Neural progenitor cell (in vitro differentiated cells): ENCODE measurements at regions not wholly inside any gene's neighbourhood (a gene's known extent, or its start where the extent isn't known, plus 50 kb on each side); places are given as distances from the start of the nearest gene placed in this dataset.

Experiments
- EZH2 ChIP-seq: fragments of 200-600 bp; sonication (generic); IDR thresholded peaks from 2 replicates; pipeline ENCODE4 v1.6.1; 2017; ENCODE audit warnings: antibody characterized with exemption, mild to moderate bottlenecking, moderate library complexity
- TF ChIP-seq, protein P1 (sequence below): fragments of 200-600 bp; sonication (generic); IDR thresholded peaks from 2 replicates; pipeline ENCODE4 v1.5.1; 2017; ENCODE audit warnings: antibody characterized with exemption, mild to moderate bottlenecking

DNA sequence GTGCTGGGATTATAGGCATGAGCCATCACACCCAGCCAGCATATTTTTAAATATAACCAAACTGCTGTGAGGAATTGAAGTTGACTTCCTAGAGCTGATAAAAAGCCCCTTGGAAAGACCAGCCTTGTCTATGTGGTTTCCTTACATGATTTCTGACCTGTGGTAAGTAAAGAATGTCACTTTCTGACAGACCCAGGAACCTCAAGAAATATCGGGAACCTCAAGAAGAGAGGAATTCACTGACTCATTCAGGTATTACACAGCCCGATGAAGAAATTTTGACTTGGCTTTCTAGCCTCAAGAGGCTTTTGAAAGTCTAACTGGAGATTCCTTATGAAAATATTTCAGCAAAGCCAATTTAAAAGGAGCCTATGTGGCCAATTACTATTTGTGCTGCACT, 71.8 kb downstream of the FOXF2 start:
- TF ChIP-seq, protein P1, sequence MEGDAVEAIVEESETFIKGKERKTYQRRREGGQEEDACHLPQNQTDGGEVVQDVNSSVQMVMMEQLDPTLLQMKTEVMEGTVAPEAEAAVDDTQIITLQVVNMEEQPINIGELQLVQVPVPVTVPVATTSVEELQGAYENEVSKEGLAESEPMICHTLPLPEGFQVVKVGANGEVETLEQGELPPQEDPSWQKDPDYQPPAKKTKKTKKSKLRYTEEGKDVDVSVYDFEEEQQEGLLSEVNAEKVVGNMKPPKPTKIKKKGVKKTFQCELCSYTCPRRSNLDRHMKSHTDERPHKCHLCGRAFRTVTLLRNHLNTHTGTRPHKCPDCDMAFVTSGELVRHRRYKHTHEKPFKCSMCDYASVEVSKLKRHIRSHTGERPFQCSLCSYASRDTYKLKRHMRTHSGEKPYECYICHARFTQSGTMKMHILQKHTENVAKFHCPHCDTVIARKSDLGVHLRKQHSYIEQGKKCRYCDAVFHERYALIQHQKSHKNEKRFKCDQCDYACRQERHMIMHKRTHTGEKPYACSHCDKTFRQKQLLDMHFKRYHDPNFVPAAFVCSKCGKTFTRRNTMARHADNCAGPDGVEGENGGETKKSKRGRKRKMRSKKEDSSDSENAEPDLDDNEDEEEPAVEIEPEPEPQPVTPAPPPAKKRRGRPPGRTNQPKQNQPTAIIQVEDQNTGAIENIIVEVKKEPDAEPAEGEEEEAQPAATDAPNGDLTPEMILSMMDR = no peak
- TF ChIP-seq EZH2 = no peak
